ENCODE measurements at regions not wholly inside any gene's neighbourhood (a gene's known extent, or its start where the extent isn't known, plus 50 kb on each side); places are given as distances from the start of the nearest gene placed in this dataset.

DNA sequence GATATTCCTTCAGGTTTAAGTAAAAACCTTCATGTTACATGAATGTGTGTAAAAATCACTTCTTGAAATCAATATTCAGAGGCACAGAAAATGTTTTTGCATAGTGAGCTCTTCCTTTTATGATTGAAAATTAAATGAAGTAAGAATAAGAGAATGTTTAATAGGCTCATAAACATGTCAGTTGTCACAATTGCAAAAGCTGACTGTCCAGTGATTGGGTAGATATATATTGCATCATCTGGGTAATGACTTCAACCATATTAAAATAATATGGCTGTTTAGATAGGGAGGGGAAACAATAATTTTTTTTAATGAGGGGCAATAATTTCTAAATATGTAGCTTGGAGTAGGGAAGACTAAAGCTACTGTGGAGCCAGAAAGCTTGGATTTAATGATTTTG lies 529.8 kb upstream of the GOLIM4 start:
- TF ChIP-seq EZH2 (IDR thresholded peaks at IDR 0.05; ENCODE audit: insufficient read depth, poor library complexity, severe bottlenecking) (no peak), EZH2phosphoT487 (IDR thresholded peaks at IDR 0.05; ENCODE audit: insufficient read depth, low read depth) (no peak)

All from GM23248 (cell line).